CD14-positive monocyte (primary cell): ENCODE measurements at regions not wholly inside any gene's neighbourhood (a gene's known extent, or its start where the extent isn't known, plus 50 kb on each side); places are given as distances from the start of the nearest gene placed in this dataset.

Experiments used
- DNase-seq, 3 donors: peaks; one replicate each; pipeline ENCODE4 v3.0.0-alpha.2; 2011 to 2022
- H2AFZ ChIP-seq: 2 replicates; pipeline ENCODE4 v1.6.0; 2012; ENCODE audit warnings: mild to moderate bottlenecking, low read depth, low read length, inconsistent platforms; ENCODE audit not compliant: insufficient read depth, poor library complexity, severe bottlenecking
- H3K27ac ChIP-seq, 2 donors: 1 replicate in 1 of 2; 2 replicates in 1 of 2; pipeline ENCODE4 v1.5.1; 2012 to 2013; ENCODE audit warnings: low read length in 2 of 2, control low read depth in 1 of 2, inconsistent platforms in 1 of 2, low read depth in 1 of 2, mild to moderate bottlenecking in 1 of 2
- H3K27me3 ChIP-seq, 2 donors: one replicate each; pipeline versions ENCODE4 v1.6.0 to v1.6.1; 2011 to 2013; ENCODE audit warnings: low read length in 2 of 2; ENCODE audit not compliant: control insufficient read depth in 2 of 2, insufficient read depth in 2 of 2
- H3K36me3 ChIP-seq, 2 donors: replicated peaks in 1 of 2; 1 replicate in 1 of 2; 2 replicates in 1 of 2; pipeline versions ENCODE4 v1.5.1 to v1.6.1; 2012 to 2013; ENCODE audit warnings: low read length in 2 of 2, control low read depth in 1 of 2, inconsistent platforms in 1 of 2, mild to moderate bottlenecking in 1 of 2; ENCODE audit not compliant: insufficient read depth in 2 of 2, control insufficient read depth in 1 of 2
- H3K4me1 ChIP-seq, 2 donors: 1 replicate in 1 of 2; 2 replicates in 1 of 2; pipeline versions ENCODE4 v1.5.1 to v1.6.1; 2012 to 2013; ENCODE audit warnings: low read length in 2 of 2, control low read depth in 1 of 2, inconsistent platforms in 1 of 2, mild to moderate bottlenecking in 1 of 2, moderate library complexity in 1 of 2; ENCODE audit not compliant: insufficient read depth in 2 of 2, control insufficient read depth in 1 of 2
- H3K4me2 ChIP-seq: replicated peaks from 2 replicates; pipeline ENCODE3; 2012; ENCODE audit warnings: low read length, moderate library complexity, mild to moderate bottlenecking; ENCODE audit not compliant: poor library complexity, severe bottlenecking; ENCODE audit errors: extremely low read depth
- H3K4me3 ChIP-seq, 3 experiments: fragments of 200-600 bp in 1 of 3; sonication (generic) in 1 of 3; replicated peaks in 1 of 3; 1 replicate in 2 of 3; 2 replicates in 1 of 3; pipeline ENCODE4 v1.5.1; 2011 to 2013; ENCODE audit warnings: low read length in 3 of 3, mild to moderate bottlenecking in 3 of 3, control low read depth in 2 of 3, low read depth in 2 of 3, inconsistent platforms in 1 of 3, moderate library complexity in 1 of 3
- H3K79me2 ChIP-seq: 2 replicates; pipeline ENCODE4 v1.6.0; 2012; ENCODE audit warnings: mild to moderate bottlenecking, control low read depth, inconsistent platforms, low read length, moderate library complexity; ENCODE audit not compliant: insufficient read depth
- H3K9ac ChIP-seq: 2 replicates; pipeline ENCODE4 v1.6.0; 2017; ENCODE audit warnings: low read length, mild to moderate bottlenecking; ENCODE audit not compliant: insufficient read depth, poor library complexity, severe bottlenecking
- H3K9me3 ChIP-seq, 2 donors: replicated peaks in 1 of 2; 1 replicate in 1 of 2; 2 replicates in 1 of 2; pipeline versions ENCODE4 v1.5.1 to v1.6.1; 2012 to 2013; ENCODE audit warnings: low read length in 2 of 2, control low read depth in 1 of 2; ENCODE audit not compliant: control insufficient read depth in 1 of 2, insufficient read depth in 1 of 2
- H4K20me1 ChIP-seq: 2 replicates; pipeline ENCODE4 v1.6.0; 2012; ENCODE audit warnings: mild to moderate bottlenecking, low read length, control low read depth, moderate library complexity; ENCODE audit not compliant: insufficient read depth
- H3K27ac Mint-ChIP-seq, 7 donors: one replicate each; pipeline ENCODE4 v1.8.0; 2020; ENCODE audit warnings: mild to moderate bottlenecking in 7 of 7, mixed read lengths in 7 of 7, moderate library complexity in 6 of 7, inconsistent platforms in 2 of 7
- H3K27me3 Mint-ChIP-seq, 3 donors: one replicate each; pipeline ENCODE4 v1.8.0; 2021 to 2022; ENCODE audit warnings: low read depth in 3 of 3, mild to moderate bottlenecking in 3 of 3, mixed read lengths in 3 of 3, moderate library complexity in 3 of 3, inconsistent platforms in 1 of 3
- H3K36me3 Mint-ChIP-seq, 2 donors: one replicate each; pipeline ENCODE4 v1.8.0; 2020; ENCODE audit warnings: mixed read lengths in 2 of 2, inconsistent platforms in 1 of 2, mild to moderate bottlenecking in 1 of 2
- H3K4me1 Mint-ChIP-seq: one replicate; pipeline ENCODE4 v1.8.0; 2020; ENCODE audit warnings: mild to moderate bottlenecking, mixed read lengths
- H3K4me3 Mint-ChIP-seq, 2 donors: one replicate each; pipeline ENCODE4 v1.8.0; 2020; ENCODE audit warnings: mild to moderate bottlenecking in 2 of 2, mixed read lengths in 2 of 2, moderate library complexity in 1 of 2
- H3K9me3 Mint-ChIP-seq, 7 donors: one replicate each; pipeline ENCODE4 v1.8.0; 2020 to 2022; ENCODE audit warnings: mixed read lengths in 7 of 7, mild to moderate bottlenecking in 6 of 7, moderate library complexity in 6 of 7, inconsistent platforms in 2 of 7
- WGBS: methylation state at CpG from one replicate; pipeline ENCODE4 v1.1.5; 2013; ENCODE audit warnings: missing lambda C conversion rate; ENCODE audit not compliant: insufficient coverage; 5-methylcytosine and 5-hydroxymethylcytosine counted together
- intact Hi-C, 2 donors: fragments of 100-400 bp; cut with micrococcal nuclease; formaldehyde crosslinking; loops; one replicate each; pipeline versions ENCODE4 v1.15.0 to v1.15.1; 2023
- TF ChIP-seq, protein P1 (sequence below): fragments of 200-600 bp; IDR thresholded peaks from one replicate; pipeline ENCODE4 v1.8.0; 2022; ENCODE audit warnings: antibody characterized with exemption, mild to moderate bottlenecking

DNA sequence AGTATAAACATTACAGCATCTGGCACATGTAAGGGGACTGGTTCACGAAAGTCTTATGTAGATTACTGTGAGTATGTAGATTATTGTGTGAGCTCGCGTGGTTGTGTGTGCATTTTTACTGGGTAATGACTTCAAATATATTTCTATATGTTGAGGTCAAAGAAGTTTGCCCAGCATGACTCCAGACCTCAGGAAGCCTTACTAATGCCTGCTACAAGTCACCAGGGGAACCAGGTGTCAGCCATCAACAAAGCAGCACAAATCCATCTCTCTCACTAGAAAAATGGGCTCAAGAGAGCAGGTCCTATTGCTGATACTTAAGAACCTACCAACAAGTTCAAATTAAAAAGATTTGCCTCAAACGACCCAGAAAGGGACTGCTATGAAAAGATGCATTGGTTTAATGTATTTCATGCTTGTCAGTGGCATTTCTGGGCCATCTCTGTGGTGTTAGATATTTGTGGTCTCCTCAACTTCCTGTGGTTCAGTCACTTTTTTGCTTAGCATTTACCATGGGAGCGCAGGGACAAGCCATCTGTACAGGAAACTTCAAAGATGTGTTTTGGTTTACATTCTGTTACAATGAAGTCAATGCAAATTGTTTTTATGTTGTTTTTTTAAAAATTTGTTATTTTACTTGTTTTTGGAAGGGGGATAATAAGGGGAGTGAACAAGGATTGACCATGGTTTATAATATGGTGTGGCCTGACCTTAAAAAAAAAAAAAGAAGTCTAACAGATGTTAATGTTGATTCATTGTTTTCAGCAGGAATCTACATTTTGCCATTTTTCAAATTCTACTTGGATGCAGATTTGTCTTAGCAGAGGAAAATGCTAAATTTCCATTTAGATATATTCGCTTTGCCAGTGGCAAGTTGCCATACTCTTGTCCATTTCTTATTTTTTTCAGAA is 172.1 kb upstream of the ADAMTS9 start:
- no peak overlapping the region for H3K4me3 ChIP-seq
- no CpG with 5 or more reads among the region's 6 CpGs for WGBS
- H3K27ac ChIP-seq = no peak overlapping the region
- TF ChIP-seq, protein P1, sequence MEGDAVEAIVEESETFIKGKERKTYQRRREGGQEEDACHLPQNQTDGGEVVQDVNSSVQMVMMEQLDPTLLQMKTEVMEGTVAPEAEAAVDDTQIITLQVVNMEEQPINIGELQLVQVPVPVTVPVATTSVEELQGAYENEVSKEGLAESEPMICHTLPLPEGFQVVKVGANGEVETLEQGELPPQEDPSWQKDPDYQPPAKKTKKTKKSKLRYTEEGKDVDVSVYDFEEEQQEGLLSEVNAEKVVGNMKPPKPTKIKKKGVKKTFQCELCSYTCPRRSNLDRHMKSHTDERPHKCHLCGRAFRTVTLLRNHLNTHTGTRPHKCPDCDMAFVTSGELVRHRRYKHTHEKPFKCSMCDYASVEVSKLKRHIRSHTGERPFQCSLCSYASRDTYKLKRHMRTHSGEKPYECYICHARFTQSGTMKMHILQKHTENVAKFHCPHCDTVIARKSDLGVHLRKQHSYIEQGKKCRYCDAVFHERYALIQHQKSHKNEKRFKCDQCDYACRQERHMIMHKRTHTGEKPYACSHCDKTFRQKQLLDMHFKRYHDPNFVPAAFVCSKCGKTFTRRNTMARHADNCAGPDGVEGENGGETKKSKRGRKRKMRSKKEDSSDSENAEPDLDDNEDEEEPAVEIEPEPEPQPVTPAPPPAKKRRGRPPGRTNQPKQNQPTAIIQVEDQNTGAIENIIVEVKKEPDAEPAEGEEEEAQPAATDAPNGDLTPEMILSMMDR = no peak
- H3K4me2 ChIP-seq = no peak overlapping the region
- H2AFZ ChIP-seq = no peak overlapping the region
- no peaks in the 10 kb centered on the region for H3K4me1 ChIP-seq
- no peaks in the 10 kb centered on the region for H3K4me1 Mint-ChIP-seq
- H3K9me3 ChIP-seq = peaks cover 4 to 7% of the 10 kb centered on the region in 2 donors
- H3K27ac Mint-ChIP-seq = no peak overlapping the region
- intact Hi-C loops = no loop called here
- no peak for DNase-seq
- H3K9ac ChIP-seq = no peak overlapping the region
- peaks cover 0 to 4% (median 2%) of the 10 kb centered on the region in 7 donors for H3K9me3 Mint-ChIP-seq
- no peaks in the 10 kb centered on the region for H3K36me3 Mint-ChIP-seq
- no peaks in the 10 kb centered on the region for H4K20me1 ChIP-seq
- H3K27me3 Mint-ChIP-seq = no peaks in the 10 kb centered on the region
- no peak overlapping the region for H3K4me3 Mint-ChIP-seq
- H3K79me2 ChIP-seq = no peaks in the 10 kb centered on the region
- H3K27me3 ChIP-seq = no peaks in the 10 kb centered on the region
- H3K36me3 ChIP-seq = no peaks in the 10 kb centered on the region

DNA sequence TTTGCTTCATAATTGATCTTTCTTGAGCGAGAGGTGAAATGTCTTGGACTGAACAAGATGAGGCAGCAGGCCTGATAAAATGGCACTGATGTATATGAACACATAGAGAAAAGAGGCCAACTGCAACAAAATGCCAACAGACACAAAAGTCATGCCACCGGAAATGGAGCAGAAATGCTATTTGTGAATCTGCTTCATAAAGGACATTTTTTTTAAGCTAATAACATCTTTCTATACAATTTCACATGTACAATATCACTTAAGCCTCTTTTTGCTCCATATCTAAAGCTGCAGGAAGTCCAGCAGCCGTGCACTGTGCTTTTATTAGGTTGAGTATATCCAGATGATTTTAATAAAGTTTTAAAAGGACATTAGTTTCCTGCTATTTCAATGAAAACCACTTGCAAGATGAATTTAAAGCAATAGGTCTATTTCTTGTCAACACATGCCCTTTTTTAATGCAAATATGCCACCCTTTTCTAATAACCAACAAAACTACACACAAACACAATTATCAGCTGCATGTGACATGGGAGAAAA is 169.2 kb upstream of the ADAMTS9 start:
- no peaks in the 10 kb centered on the region for H3K36me3 Mint-ChIP-seq
- H3K27me3 ChIP-seq = no peaks in the 10 kb centered on the region
- intact Hi-C loops = no loop called here
- TF ChIP-seq, protein P1 = no peak
- no peak overlapping the region for H3K27ac Mint-ChIP-seq
- no CpG with 5 or more reads among the region's 3 CpGs for WGBS
- no peaks in the 10 kb centered on the region for H3K4me1 Mint-ChIP-seq
- H3K9me3 ChIP-seq = peaks cover 0 to 7% of the 10 kb centered on the region in 2 donors
- peaks cover 0 to 2% (median 0%) of the 10 kb centered on the region in 7 donors for H3K9me3 Mint-ChIP-seq
- H4K20me1 ChIP-seq = no peaks in the 10 kb centered on the region
- H3K36me3 ChIP-seq = no peaks in the 10 kb centered on the region
- no peak overlapping the region for H3K27ac ChIP-seq
- H3K4me1 ChIP-seq = no peaks in the 10 kb centered on the region
- H3K4me3 ChIP-seq = no peak overlapping the region
- no peak overlapping the region for H3K4me3 Mint-ChIP-seq
- no peaks in the 10 kb centered on the region for H3K79me2 ChIP-seq
- no peak for DNase-seq
- no peak overlapping the region for H2AFZ ChIP-seq
- H3K27me3 Mint-ChIP-seq = no peaks in the 10 kb centered on the region
- H3K4me2 ChIP-seq = no peak overlapping the region
- no peak overlapping the region for H3K9ac ChIP-seq
